CD14-positive monocyte (primary cell): ENCODE measurements at regions not wholly inside any gene's neighbourhood (a gene's known extent, or its start where the extent isn't known, plus 50 kb on each side); places are given as distances from the start of the nearest gene placed in this dataset.
A peak's percentile ranks its signal among the peaks of the same experiment; 100 is the strongest.

Source experiments
- DNase-seq, 3 donors: peaks; one replicate each; pipeline ENCODE4 v3.0.0-alpha.2; 2011 to 2022
- H2AFZ ChIP-seq: 2 replicates; pipeline ENCODE4 v1.6.0; 2012; ENCODE audit warnings: mild to moderate bottlenecking, low read depth, low read length, inconsistent platforms; ENCODE audit not compliant: insufficient read depth, poor library complexity, severe bottlenecking
- H3K27ac ChIP-seq, 2 donors: 1 replicate in 1 of 2; 2 replicates in 1 of 2; pipeline ENCODE4 v1.5.1; 2012 to 2013; ENCODE audit warnings: low read length in 2 of 2, control low read depth in 1 of 2, inconsistent platforms in 1 of 2, low read depth in 1 of 2, mild to moderate bottlenecking in 1 of 2
- H3K27me3 ChIP-seq, 2 donors: one replicate each; pipeline versions ENCODE4 v1.6.0 to v1.6.1; 2011 to 2013; ENCODE audit warnings: low read length in 2 of 2; ENCODE audit not compliant: control insufficient read depth in 2 of 2, insufficient read depth in 2 of 2
- H3K36me3 ChIP-seq, 2 donors: replicated peaks in 1 of 2; 1 replicate in 1 of 2; 2 replicates in 1 of 2; pipeline versions ENCODE4 v1.5.1 to v1.6.1; 2012 to 2013; ENCODE audit warnings: low read length in 2 of 2, control low read depth in 1 of 2, inconsistent platforms in 1 of 2, mild to moderate bottlenecking in 1 of 2; ENCODE audit not compliant: insufficient read depth in 2 of 2, control insufficient read depth in 1 of 2
- H3K4me1 ChIP-seq, 2 donors: 1 replicate in 1 of 2; 2 replicates in 1 of 2; pipeline versions ENCODE4 v1.5.1 to v1.6.1; 2012 to 2013; ENCODE audit warnings: low read length in 2 of 2, control low read depth in 1 of 2, inconsistent platforms in 1 of 2, mild to moderate bottlenecking in 1 of 2, moderate library complexity in 1 of 2; ENCODE audit not compliant: insufficient read depth in 2 of 2, control insufficient read depth in 1 of 2
- H3K4me2 ChIP-seq: replicated peaks from 2 replicates; pipeline ENCODE3; 2012; ENCODE audit warnings: low read length, moderate library complexity, mild to moderate bottlenecking; ENCODE audit not compliant: poor library complexity, severe bottlenecking; ENCODE audit errors: extremely low read depth
- H3K4me3 ChIP-seq, 3 experiments: fragments of 200-600 bp in 1 of 3; sonication (generic) in 1 of 3; replicated peaks in 1 of 3; 1 replicate in 2 of 3; 2 replicates in 1 of 3; pipeline ENCODE4 v1.5.1; 2011 to 2013; ENCODE audit warnings: low read length in 3 of 3, mild to moderate bottlenecking in 3 of 3, control low read depth in 2 of 3, low read depth in 2 of 3, inconsistent platforms in 1 of 3, moderate library complexity in 1 of 3
- H3K79me2 ChIP-seq: 2 replicates; pipeline ENCODE4 v1.6.0; 2012; ENCODE audit warnings: mild to moderate bottlenecking, control low read depth, inconsistent platforms, low read length, moderate library complexity; ENCODE audit not compliant: insufficient read depth
- H3K9ac ChIP-seq: 2 replicates; pipeline ENCODE4 v1.6.0; 2017; ENCODE audit warnings: low read length, mild to moderate bottlenecking; ENCODE audit not compliant: insufficient read depth, poor library complexity, severe bottlenecking
- H3K9me3 ChIP-seq, 2 donors: replicated peaks in 1 of 2; 1 replicate in 1 of 2; 2 replicates in 1 of 2; pipeline versions ENCODE4 v1.5.1 to v1.6.1; 2012 to 2013; ENCODE audit warnings: low read length in 2 of 2, control low read depth in 1 of 2; ENCODE audit not compliant: control insufficient read depth in 1 of 2, insufficient read depth in 1 of 2
- H4K20me1 ChIP-seq: 2 replicates; pipeline ENCODE4 v1.6.0; 2012; ENCODE audit warnings: mild to moderate bottlenecking, low read length, control low read depth, moderate library complexity; ENCODE audit not compliant: insufficient read depth
- H3K27ac Mint-ChIP-seq, 7 donors: one replicate each; pipeline ENCODE4 v1.8.0; 2020; ENCODE audit warnings: mild to moderate bottlenecking in 7 of 7, mixed read lengths in 7 of 7, moderate library complexity in 6 of 7, inconsistent platforms in 2 of 7
- H3K27me3 Mint-ChIP-seq, 3 donors: one replicate each; pipeline ENCODE4 v1.8.0; 2021 to 2022; ENCODE audit warnings: low read depth in 3 of 3, mild to moderate bottlenecking in 3 of 3, mixed read lengths in 3 of 3, moderate library complexity in 3 of 3, inconsistent platforms in 1 of 3
- H3K36me3 Mint-ChIP-seq, 2 donors: one replicate each; pipeline ENCODE4 v1.8.0; 2020; ENCODE audit warnings: mixed read lengths in 2 of 2, inconsistent platforms in 1 of 2, mild to moderate bottlenecking in 1 of 2
- H3K4me1 Mint-ChIP-seq: one replicate; pipeline ENCODE4 v1.8.0; 2020; ENCODE audit warnings: mild to moderate bottlenecking, mixed read lengths
- H3K4me3 Mint-ChIP-seq, 2 donors: one replicate each; pipeline ENCODE4 v1.8.0; 2020; ENCODE audit warnings: mild to moderate bottlenecking in 2 of 2, mixed read lengths in 2 of 2, moderate library complexity in 1 of 2
- H3K9me3 Mint-ChIP-seq, 7 donors: one replicate each; pipeline ENCODE4 v1.8.0; 2020 to 2022; ENCODE audit warnings: mixed read lengths in 7 of 7, mild to moderate bottlenecking in 6 of 7, moderate library complexity in 6 of 7, inconsistent platforms in 2 of 7
- CTCF ChIP-seq: fragments of 200-600 bp; IDR thresholded peaks from one replicate; pipeline ENCODE4 v1.8.0; 2022; ENCODE audit warnings: antibody characterized with exemption, mild to moderate bottlenecking
- WGBS: methylation state at CpG from one replicate; pipeline ENCODE4 v1.1.5; 2013; ENCODE audit warnings: missing lambda C conversion rate; ENCODE audit not compliant: insufficient coverage; 5-methylcytosine and 5-hydroxymethylcytosine counted together
- intact Hi-C, 2 donors: fragments of 100-400 bp; cut with micrococcal nuclease; formaldehyde crosslinking; loops; one replicate each; pipeline versions ENCODE4 v1.15.0 to v1.15.1; 2023

- H3K36me3 ChIP-seq = no peaks in the 10 kb centered on the region
- no peak overlapping the region for H3K4me3 Mint-ChIP-seq
- no peak for TF ChIP-seq CTCF
- peaks cover 1 to 2% (median 2%) of the 10 kb centered on the region in 3 donors for H3K27me3 Mint-ChIP-seq
- peaks cover 4 to 9% of the 10 kb centered on the region in 2 donors for H3K4me1 ChIP-seq
- no peak overlapping the region for H3K4me3 ChIP-seq
- no CpG with 5 or more reads among the region's 1 CpG for WGBS
- no peaks in the 10 kb centered on the region for H4K20me1 ChIP-seq
- H3K36me3 Mint-ChIP-seq = no peaks in the 10 kb centered on the region
- peak overlapping the region in 2 of 7 donors; percentile 5 to 14 for H3K27ac Mint-ChIP-seq
- H3K79me2 ChIP-seq = no peaks in the 10 kb centered on the region
- intact Hi-C loops = no loop called here
- H3K4me2 ChIP-seq = no peak overlapping the region
- no peak overlapping the region for H3K27ac ChIP-seq
- peak; percentile 12 to 36 (median 14) for DNase-seq
- no peak overlapping the region for H2AFZ ChIP-seq
- H3K9me3 Mint-ChIP-seq = peaks cover 0 to 7% (median under 1%) of the 10 kb centered on the region in 7 donors
- no peak overlapping the region for H3K9ac ChIP-seq
- peaks cover 12% of the 10 kb centered on the region for H3K4me1 Mint-ChIP-seq
- no peaks in the 10 kb centered on the region for H3K9me3 ChIP-seq
- H3K27me3 ChIP-seq = no peaks in the 10 kb centered on the region
Observed at GRCh38 chr5:30725073-30725472, 468.4 kb upstream of the CDH6 start.

GRCh38 chr5:30698217-30698616, 495.3 kb upstream of the CDH6 start:
- intact Hi-C loops = no loop called here
- H3K9me3 Mint-ChIP-seq = peaks cover 7 to 26% (median 13%) of the 10 kb centered on the region in 7 donors

More at GRCh38 chr5:30698217-30698616, 495.3 kb upstream of the CDH6 start:
- Histone ChIP-seq H3K9me3 (peaks cover 15 to 29% of the 10 kb centered on the region in 2 donors), H2AFZ (no peak overlapping the region), H3K4me1 (no peaks in the 10 kb centered on the region), H3K4me3 (no peak overlapping the region), H3K27ac (no peak overlapping the region), H4K20me1 (no peaks in the 10 kb centered on the region), H3K4me2 (no peak overlapping the region), H3K79me2 (no peaks in the 10 kb centered on the region), H3K9ac (no peak overlapping the region), H3K27me3 (no peaks in the 10 kb centered on the region), H3K36me3 (no peaks in the 10 kb centered on the region)
- Mint-ChIP-seq H3K4me1 (no peaks in the 10 kb centered on the region), H3K4me3 (no peak overlapping the region), H3K36me3 (no peaks in the 10 kb centered on the region), H3K27me3 (peaks cover 1 to 3% (median 2%) of the 10 kb centered on the region in 3 donors), H3K27ac (no peak overlapping the region)
- no peak for DNase-seq
- WGBS = 100% methylated on average over 4 of the region's 4 CpGs
- no peak for TF ChIP-seq CTCF
